ENCODE measurements at regions not wholly inside any gene's neighbourhood (a gene's known extent, or its start where the extent isn't known, plus 50 kb on each side); places are given as distances from the start of the nearest gene placed in this dataset.
A peak's percentile ranks its signal among the peaks of the same experiment; 100 is the strongest.

GRCh38 chr10:26914898-26915297, 54.1 kb upstream of the ABI1 start:
- Histone ChIP-seq H3K4me1 (peaks cover 4% of the 10 kb centered on the region; the same call in 1 of the 2 replicates), H3K9me3 (0 out of 2 replicates have a peak, but pooled peaks cover 2% of the 10 kb centered on the region)
- in situ Hi-C loops (cut with MboI; ENCODE audit: low sequenced_read_pairs): no loop called here

GRCh38 chr10:26911811-26912461, 51.2 kb upstream of the ABI1 start:
- in situ Hi-C loops (cut with MboI; ENCODE audit: low sequenced_read_pairs): no loop called here
- Histone ChIP-seq H3K27me3 (ENCODE audit: low read depth) (no peaks in the 10 kb centered on the region), H3K36me3 (replicated peaks) (no peaks in the 10 kb centered on the region), H3K4me1 (peaks cover 4% of the 10 kb centered on the region; the same call in 1 of the 2 replicates), H3K9me3 (0 out of 2 replicates have a peak, but pooled peaks cover 2% of the 10 kb centered on the region), H3K4me3 (no peak overlapping the region)
- DNase-seq (ENCODE audit: low spot score in 2 of 2): no peak

More at GRCh38 chr10:26914898-26915297, 54.1 kb upstream of the ABI1 start:
- peak in 1 of 2 experiments; percentile 58 for DNase-seq (ENCODE audit: low spot score in 2 of 2)
- Histone ChIP-seq H3K4me3 (no peak overlapping the region), H3K36me3 (replicated peaks) (no peaks in the 10 kb centered on the region), H3K27me3 (ENCODE audit: low read depth) (no peaks in the 10 kb centered on the region)
